AG09319 (cell line): ENCODE measurements at regions not wholly inside any gene's neighbourhood (a gene's known extent, or its start where the extent isn't known, plus 50 kb on each side); places are given as distances from the start of the nearest gene placed in this dataset.

Experiments used
- DNase-seq: peaks from one replicate; pipeline ENCODE4 v3.0.0-alpha.2; 2010; ENCODE audit warnings: low read depth; ENCODE audit errors: extremely low read depth
- TF ChIP-seq, protein P1 (sequence below): IDR thresholded peaks from 2 replicates; pipeline ENCODE4 v1.5.1; 2011; ENCODE audit warnings: low read depth, mild to moderate bottlenecking, inconsistent platforms, low read length, moderate library complexity

- TF ChIP-seq, protein P1, sequence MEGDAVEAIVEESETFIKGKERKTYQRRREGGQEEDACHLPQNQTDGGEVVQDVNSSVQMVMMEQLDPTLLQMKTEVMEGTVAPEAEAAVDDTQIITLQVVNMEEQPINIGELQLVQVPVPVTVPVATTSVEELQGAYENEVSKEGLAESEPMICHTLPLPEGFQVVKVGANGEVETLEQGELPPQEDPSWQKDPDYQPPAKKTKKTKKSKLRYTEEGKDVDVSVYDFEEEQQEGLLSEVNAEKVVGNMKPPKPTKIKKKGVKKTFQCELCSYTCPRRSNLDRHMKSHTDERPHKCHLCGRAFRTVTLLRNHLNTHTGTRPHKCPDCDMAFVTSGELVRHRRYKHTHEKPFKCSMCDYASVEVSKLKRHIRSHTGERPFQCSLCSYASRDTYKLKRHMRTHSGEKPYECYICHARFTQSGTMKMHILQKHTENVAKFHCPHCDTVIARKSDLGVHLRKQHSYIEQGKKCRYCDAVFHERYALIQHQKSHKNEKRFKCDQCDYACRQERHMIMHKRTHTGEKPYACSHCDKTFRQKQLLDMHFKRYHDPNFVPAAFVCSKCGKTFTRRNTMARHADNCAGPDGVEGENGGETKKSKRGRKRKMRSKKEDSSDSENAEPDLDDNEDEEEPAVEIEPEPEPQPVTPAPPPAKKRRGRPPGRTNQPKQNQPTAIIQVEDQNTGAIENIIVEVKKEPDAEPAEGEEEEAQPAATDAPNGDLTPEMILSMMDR, result no peak
- no peak for DNase-seq
These were observed 89.8 kb upstream of the KCNE2 start for GRCh38 chr21:34274001-34274400.

GRCh38 chr21:34276711-34277425, 86.9 kb upstream of the KCNE2 start:
- DNase-seq, result no peak

GRCh38 chr21:34278451-34278850, 85.4 kb upstream of the KCNE2 start:
- TF ChIP-seq, protein P1, result no peak
- no peak for DNase-seq

More at GRCh38 chr21:34276711-34277425, 86.9 kb upstream of the KCNE2 start:
- TF ChIP-seq, protein P1, result no peak

DNA sequence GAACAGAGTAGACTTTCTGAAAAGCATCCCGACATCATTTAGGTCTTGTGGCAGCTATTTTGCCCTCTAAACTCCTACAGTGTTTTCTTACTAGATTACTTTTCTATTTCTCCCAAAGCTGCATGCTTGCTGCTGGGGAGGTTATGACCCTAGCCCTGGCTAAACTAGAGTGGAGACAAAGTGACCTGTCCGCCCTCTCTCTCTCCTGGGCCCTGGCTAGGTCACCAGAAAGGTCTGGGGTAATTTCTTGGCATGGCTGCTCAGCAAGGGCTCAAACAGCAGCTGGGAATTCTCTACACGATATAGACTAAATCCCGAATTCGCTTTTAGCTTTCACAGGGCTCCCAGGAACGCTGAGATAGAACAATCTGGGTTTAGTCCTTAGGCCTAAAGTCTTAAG, 84.5 kb upstream of the KCNE2 start:
- TF ChIP-seq, protein P1, result no peak
- no peak for DNase-seq

DNA sequence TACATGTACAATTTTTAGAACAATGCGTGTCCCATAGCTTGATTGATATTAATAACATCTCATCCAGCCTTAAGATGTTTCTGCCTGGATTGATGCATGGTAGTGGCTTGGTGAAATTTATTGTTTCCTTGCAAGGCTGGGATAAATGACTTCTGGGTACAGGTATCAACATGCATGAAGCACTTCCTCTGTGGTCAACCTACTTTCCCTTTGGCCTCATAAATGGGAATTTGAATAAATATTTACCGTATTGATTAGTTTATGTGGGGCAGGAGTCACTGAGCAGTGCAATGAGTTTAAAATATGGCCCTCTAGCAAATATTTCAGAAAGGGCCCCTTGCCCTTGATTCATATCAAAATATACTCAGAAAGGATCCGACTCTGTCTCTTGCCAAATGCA, 83.9 kb upstream of the KCNE2 start:
- TF ChIP-seq, protein P1, result no peak

DNA sequence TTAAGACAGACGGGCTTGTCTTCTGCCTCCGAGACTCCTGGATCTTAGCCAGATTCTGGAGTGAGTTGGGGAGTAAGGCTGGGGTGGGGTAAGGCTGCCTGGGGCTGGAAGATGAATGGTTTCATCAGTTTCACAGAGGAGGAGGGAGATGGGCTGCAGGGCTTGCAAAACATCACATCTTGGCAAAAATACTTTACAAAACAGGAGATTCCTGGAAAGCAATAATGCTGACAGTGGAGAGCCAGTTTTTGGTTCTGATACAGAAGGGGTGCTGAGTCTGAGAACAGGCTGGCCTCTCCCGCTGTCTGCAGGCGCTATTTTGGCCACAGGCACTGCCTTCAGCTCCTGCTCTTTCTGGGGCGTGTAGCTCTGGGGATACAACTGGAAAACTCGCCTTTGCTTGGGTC, 83.4 kb upstream of the KCNE2 start:
- TF ChIP-seq, protein P1, result no peak
- no peak for DNase-seq

More for the DNA sequence above, 83.9 kb upstream of the KCNE2 start:
- DNase-seq, result no peak

- no peak for DNase-seq
- TF ChIP-seq, protein P1, result no peak
These were observed 82.8 kb upstream of the KCNE2 start for GRCh38 chr21:34280959-34281358.
